GM12878 (cell line): ENCODE measurements at regions not wholly inside any gene's neighbourhood (a gene's known extent, or its start where the extent isn't known, plus 50 kb on each side); places are given as distances from the start of the nearest gene placed in this dataset.

Experiments used
- ATAC-seq: fragments of 200-7000 bp; cut with Tn5 transposase; 3 replicates; pipeline ENCODE4 v1.9.1; 2020; ENCODE audit warnings: mild to moderate bottlenecking, moderate library complexity
- BruUV-seq: library from RNA; stranded (reverse); fragments of 400-500 nt; replicated peaks from 2 replicates; lab custom pipeline; 2021; lab: Mats Ljungman, UMichigan
- CTCF ChIA-PET: fragments of 300-600 bp; sonication (Branson Sonifier 250); formaldehyde crosslinking; extraction: SDS; loops from one replicate; lab custom pipeline; 2021; ENCODE audit warnings: inconsistent platforms; lab: Yijun Ruan, JAX
- POLR2A ChIA-PET: fragments of 350-600 bp; formaldehyde crosslinking; extraction: SDS; loops from one replicate; lab custom pipeline; 2021; ENCODE audit warnings: inconsistent platforms; lab: Charles Lee
- RAD21 ChIA-PET: fragments of 300-600 bp; sonication (Branson Sonifier 250); formaldehyde crosslinking; loops from one replicate; lab custom pipeline; 2023; ENCODE audit warnings: antibody characterized with exemption; ENCODE audit not compliant: unreplicated experiment; lab: Charles Lee
- SMC1A ChIA-PET: fragments of 300-600 bp; sonication (Branson Sonifier 250); formaldehyde crosslinking; loops from one replicate; lab custom pipeline; 2023; ENCODE audit not compliant: unreplicated experiment, uncharacterized antibody; lab: Charles Lee
- DNase-seq: peaks from one replicate; pipeline ENCODE4 v3.0.0-alpha.2; 2011; ENCODE audit warnings: low read depth, low spot score
- FAIRE-seq: peaks from 3 replicates; lab custom pipeline; 2011; peaks lifted over from hg19 to GRCh38; lab: Jason Lieb, UNC
- H2AFZ ChIP-seq: 2 replicates; pipeline ENCODE4 v1.6.0; 2011; ENCODE audit warnings: low read depth, low read length, control low read depth; ENCODE audit not compliant: control insufficient read depth
- H3K27ac ChIP-seq: 2 replicates; pipeline ENCODE4 v1.5.1; 2011; ENCODE audit warnings: control low read depth; ENCODE audit not compliant: control insufficient read depth, insufficient read depth
- H3K27me3 ChIP-seq, 2 experiments: replicated peaks in 1 of 2; 2 replicates each; pipeline versions ENCODE4 v1.6.0 to v1.6.1; 2011; ENCODE audit warnings: low read length in 1 of 2; ENCODE audit not compliant: control insufficient read depth in 2 of 2, insufficient read depth in 2 of 2
- H3K36me3 ChIP-seq, 2 experiments: 2 replicates each; pipeline ENCODE4 v1.5.1; 2011; ENCODE audit warnings: low read length in 1 of 2; ENCODE audit not compliant: control insufficient read depth in 2 of 2, insufficient read depth in 2 of 2
- H3K4me1 ChIP-seq: 2 replicates; pipeline ENCODE4 v1.6.1; 2011; ENCODE audit warnings: mild to moderate bottlenecking, low read length, moderate library complexity, mixed read lengths; ENCODE audit not compliant: control insufficient read depth, insufficient read depth
- H3K4me2 ChIP-seq: 2 replicates; pipeline ENCODE4 v1.6.0; 2011; ENCODE audit warnings: control low read depth; ENCODE audit not compliant: control insufficient read depth, insufficient read depth
- H3K4me3 ChIP-seq: fragments of 200-600 bp; sonication (generic); 2 replicates; pipeline ENCODE4 v1.5.1; 2016
- H3K79me2 ChIP-seq: 2 replicates; pipeline ENCODE4 v1.6.0; 2011; ENCODE audit warnings: low read length; ENCODE audit not compliant: control insufficient read depth, insufficient read depth
- H3K9ac ChIP-seq: 2 replicates; pipeline ENCODE4 v1.8.0; 2011; ENCODE audit warnings: low read length, control low read depth, mixed read lengths; ENCODE audit not compliant: control insufficient read depth, insufficient read depth
- H3K9me3 ChIP-seq: replicated peaks from 3 replicates; pipeline ENCODE4 v1.5.1; 2011; ENCODE audit warnings: mild to moderate bottlenecking, low read length; ENCODE audit not compliant: control insufficient read depth, insufficient read depth
- H4K20me1 ChIP-seq: 2 replicates; pipeline ENCODE4 v1.6.0; 2011; ENCODE audit not compliant: control insufficient read depth, insufficient read depth
- ATF7 ChIP-seq: fragments of 450-650 bp; IDR thresholded peaks from 2 replicates; pipeline ENCODE4 v1.6.1; 2016; ENCODE audit warnings: low read depth, mild to moderate bottlenecking
- EGR1 ChIP-seq, 2 experiments: IDR thresholded peaks; 1 replicate in 1 of 2; 2 replicates in 1 of 2; pipeline ENCODE4 v1.6.1; 2011 to 2012; ENCODE audit warnings: low read depth in 2 of 2, low read length in 2 of 2, borderline replicate concordance in 1 of 2, mild to moderate bottlenecking in 1 of 2, moderate library complexity in 1 of 2
- MYB ChIP-seq: fragments of 150-350 bp; IDR thresholded peaks from 2 replicates; pipeline ENCODE4 v1.6.1; 2014; ENCODE audit warnings: mild to moderate bottlenecking, low read depth, low read length, borderline replicate concordance
- RUNX3 ChIP-seq: IDR thresholded peaks from 2 replicates; pipeline ENCODE4 v1.6.1; 2012; ENCODE audit warnings: low read length, inconsistent platforms
- TCF12 ChIP-seq: IDR thresholded peaks from 2 replicates; pipeline ENCODE4 v1.6.1; 2011; ENCODE audit warnings: low read depth, mild to moderate bottlenecking, low read length
- WGBS: methylation state at CpG from one replicate; pipeline ENCODE4 v1.1.6; 2016; ENCODE audit warnings: low lambda C conversion rate; ENCODE audit not compliant: insufficient replicate concordance, insufficient coverage; ENCODE audit errors: missing lambda C conversion rate; 5-methylcytosine and 5-hydroxymethylcytosine counted together
- in situ Hi-C: fragments of 300-500 bp; cut with MboI; formaldehyde crosslinking; loops from 9 replicates; pipeline ENCODE4 v1.14.3; 2018; ENCODE audit warnings: mixed read lengths
- intact Hi-C: fragments of 100-400 bp; cut with micrococcal nuclease; formaldehyde crosslinking; loops from one replicate; pipeline ENCODE4 v1.14.2; 2022; ENCODE audit not compliant: unreplicated experiment
- TF ChIP-seq, protein P1 (sequence below): fragments of 450-650 bp; IDR thresholded peaks from 2 replicates; pipeline ENCODE4 v1.6.1; 2016; ENCODE audit warnings: mild to moderate bottlenecking

DNA sequence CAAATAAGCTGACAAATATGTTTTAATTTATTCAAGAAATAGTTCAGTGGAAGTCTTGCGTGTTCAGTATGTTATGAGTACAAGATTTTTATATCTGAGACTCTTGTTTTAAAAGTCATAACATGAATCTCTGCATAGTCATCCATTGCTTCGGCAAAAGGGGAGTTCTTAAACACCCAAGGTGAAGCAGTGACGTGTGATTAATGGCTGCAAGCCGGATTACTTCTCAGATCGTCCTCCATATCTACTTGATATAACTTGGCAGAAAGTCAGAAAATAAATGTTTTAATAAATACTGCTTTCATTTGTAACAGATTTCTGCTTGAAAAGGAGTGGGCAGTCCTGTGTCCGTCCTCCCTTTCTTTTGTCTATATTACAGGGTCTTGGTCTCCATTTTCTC lies 64.6 kb upstream of the IL15 start:
- ChIA-PET RAD21 (no interaction called here), POLR2A (no interaction called here), SMC1A (interaction anchor here (1.1 kb wide), 1 partner anchor 11 kb away, joined by 5 read pairs; no protein-coding TSS in a partner anchor), CTCF (interaction anchor here (1.5 kb wide), 1 partner anchor 12 kb away, joined by 4 read pairs; no protein-coding TSS in a partner anchor)
- Histone ChIP-seq H3K36me3 (no peaks in the 10 kb centered on the region), H3K27ac (no peak overlapping the region), H3K4me1 (no peaks in the 10 kb centered on the region), H3K4me3 (no peak overlapping the region), H3K9me3 (no peaks in the 10 kb centered on the region), H3K4me2 (no peak overlapping the region), H3K79me2 (no peaks in the 10 kb centered on the region), H3K27me3 (no peaks in the 10 kb centered on the region), H2AFZ (no peak overlapping the region), H3K9ac (no peak overlapping the region), H4K20me1 (no peaks in the 10 kb centered on the region)
- FAIRE-seq: no peak
- DNase-seq: no peak
- no peak for TF ChIP-seq TCF12
- TF ChIP-seq MYB: no peak
- no peak for TF ChIP-seq EGR1 (IDR thresholded peaks at IDR 0.05; ENCODE audit: borderline replicate concordance in 1 of 2, low read depth in 2 of 2, low read length in 2 of 2)
- 93% methylated on average over 6 of the region's 6 CpGs for WGBS
- no TSS peak for BruUV-seq
- intact Hi-C loops (no loop called here), in situ Hi-C loops (no loop called here)
- no peak for ATAC-seq

DNA sequence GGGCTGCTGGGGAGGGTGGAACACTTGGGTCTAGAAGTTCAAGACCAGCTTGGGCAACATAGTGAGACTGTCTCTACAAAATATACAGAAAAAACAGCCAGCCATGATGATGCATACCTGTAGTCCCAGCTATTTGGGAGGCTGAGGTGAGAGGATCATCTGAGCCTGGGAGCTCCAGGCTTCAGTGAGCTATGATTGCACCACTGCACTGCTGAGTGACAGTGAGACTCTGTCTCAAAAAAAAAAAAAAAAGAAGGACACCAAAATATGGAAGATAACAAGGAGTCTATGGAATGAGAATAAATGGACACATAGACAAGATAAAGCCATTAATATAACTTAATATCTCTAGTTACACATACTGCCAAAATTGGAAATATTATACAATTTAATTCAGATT lies 62.7 kb upstream of the IL15 start:
- ChIA-PET RAD21 (no interaction called here), POLR2A (no interaction called here), SMC1A (interaction anchor here (0.7 to 1.8 kb wide), 2 partner anchors 138 to 1929 kb away, joined by 4 read pairs; no protein-coding TSS in a partner anchor)
- no peak overlapping the region for H2AFZ ChIP-seq
- H3K36me3 ChIP-seq: no peaks in the 10 kb centered on the region
- H3K27me3 ChIP-seq: no peaks in the 10 kb centered on the region
- no peak overlapping the region for H3K4me2 ChIP-seq
- no peaks in the 10 kb centered on the region for H3K9me3 ChIP-seq
- no TSS peak for BruUV-seq
- ATAC-seq: no peak
- intact Hi-C loops: no loop called here
- no peak for FAIRE-seq
- TF ChIP-seq RUNX3: 0 out of 2 replicates have a peak, but pooled peaks have one; percentile 18
- TF ChIP-seq ATF7: no peak
- TF ChIP-seq, protein P1, sequence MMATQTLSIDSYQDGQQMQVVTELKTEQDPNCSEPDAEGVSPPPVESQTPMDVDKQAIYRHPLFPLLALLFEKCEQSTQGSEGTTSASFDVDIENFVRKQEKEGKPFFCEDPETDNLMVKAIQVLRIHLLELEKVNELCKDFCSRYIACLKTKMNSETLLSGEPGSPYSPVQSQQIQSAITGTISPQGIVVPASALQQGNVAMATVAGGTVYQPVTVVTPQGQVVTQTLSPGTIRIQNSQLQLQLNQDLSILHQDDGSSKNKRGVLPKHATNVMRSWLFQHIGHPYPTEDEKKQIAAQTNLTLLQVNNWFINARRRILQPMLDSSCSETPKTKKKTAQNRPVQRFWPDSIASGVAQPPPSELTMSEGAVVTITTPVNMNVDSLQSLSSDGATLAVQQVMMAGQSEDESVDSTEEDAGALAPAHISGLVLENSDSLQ: peak; percentile 54; the same call in 1 of the 2 replicates
- TF ChIP-seq, all 136 proteins: peak for 2
- CTCF ChIA-PET: no interaction called here
- no peaks in the 10 kb centered on the region for H4K20me1 ChIP-seq
- H3K9ac ChIP-seq: no peak overlapping the region
- H3K4me1 ChIP-seq: no peaks in the 10 kb centered on the region
- no peak overlapping the region for H3K27ac ChIP-seq
- in situ Hi-C loops: no loop called here
- H3K4me3 ChIP-seq: no peak overlapping the region
- no peaks in the 10 kb centered on the region for H3K79me2 ChIP-seq
- DNase-seq: no peak
